CD4-positive, alpha-beta T cell treated with Interleukin-2 at 100 ng/mL for 4 hours (primary cell): ENCODE measurements at regions not wholly inside any gene's neighbourhood (a gene's known extent, or its start where the extent isn't known, plus 50 kb on each side); places are given as distances from the start of the nearest gene placed in this dataset.
"Not testable (repeated sequence)": the region's sequence is repeated elsewhere in the genome, so short reads cannot be mapped to it uniquely, and the experiment has no call there.

Experiments
- DNase-seq: peaks from one replicate; pipeline ENCODE4 v3.0.0-alpha.2; 2020; ENCODE audit warnings: low spot score

GRCh38 chr6:109253366-109253765, 128.9 kb downstream of the CD164 start:
- DNase-seq: no peak

GRCh38 chr6:109252261-109253041, 129.8 kb downstream of the CD164 start:
- DNase-seq: no peak

DNA sequence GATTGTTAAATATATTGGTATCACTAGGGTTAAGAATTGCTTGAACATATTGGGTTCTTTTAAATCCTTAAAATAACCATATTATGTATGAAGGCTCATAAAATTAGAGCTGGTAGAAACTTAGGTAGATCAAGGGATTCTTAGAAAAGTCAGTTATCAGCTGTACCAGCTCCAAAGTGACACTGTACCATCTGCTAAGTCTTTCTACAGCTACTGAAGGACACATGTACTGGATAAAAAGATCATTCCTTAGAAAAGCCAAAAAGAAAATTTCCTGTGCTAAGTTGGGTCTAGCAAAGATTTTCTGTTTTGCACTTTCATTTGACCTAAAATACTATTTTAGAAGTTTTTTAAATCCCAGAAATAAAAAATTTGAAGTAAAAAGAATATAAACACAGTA, 130.4 kb downstream of the CD164 start:
- DNase-seq: no peak

DNA sequence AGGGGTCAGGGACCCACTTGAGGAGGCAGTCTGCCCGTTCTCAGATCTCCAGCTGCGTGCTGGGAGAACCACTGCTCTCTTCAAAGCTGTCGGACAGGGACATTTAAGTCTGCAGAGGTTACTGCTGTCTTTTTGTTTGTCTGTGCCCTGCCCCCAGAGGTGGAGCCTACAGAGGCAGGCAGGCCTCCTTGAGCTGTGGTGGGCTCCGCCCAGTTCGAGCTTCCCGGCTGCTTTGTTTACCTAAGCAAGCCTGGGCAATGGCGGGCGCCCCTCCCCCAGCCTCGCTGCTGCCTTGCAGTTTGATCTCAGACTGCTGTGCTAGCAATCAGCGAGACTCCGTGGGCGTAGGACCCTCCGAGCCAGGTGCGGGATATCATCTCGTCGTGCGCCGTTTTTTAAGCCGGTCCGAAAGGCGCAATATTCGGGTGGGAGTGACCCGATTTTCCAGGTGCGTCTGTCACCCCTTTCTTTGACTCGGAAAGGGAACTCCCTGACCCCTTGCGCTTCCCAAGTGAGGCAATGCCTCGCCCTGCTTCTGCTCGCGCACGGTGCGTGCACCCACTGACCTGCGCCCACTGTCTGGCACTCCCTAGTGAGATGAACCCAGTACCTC, 131.6 kb downstream of the CD164 start:
- not testable (repeated sequence) for DNase-seq

- no peak for DNase-seq
These were observed 138.1 kb downstream of the CD164 start for GRCh38 chr6:109243863-109244825.

DNA sequence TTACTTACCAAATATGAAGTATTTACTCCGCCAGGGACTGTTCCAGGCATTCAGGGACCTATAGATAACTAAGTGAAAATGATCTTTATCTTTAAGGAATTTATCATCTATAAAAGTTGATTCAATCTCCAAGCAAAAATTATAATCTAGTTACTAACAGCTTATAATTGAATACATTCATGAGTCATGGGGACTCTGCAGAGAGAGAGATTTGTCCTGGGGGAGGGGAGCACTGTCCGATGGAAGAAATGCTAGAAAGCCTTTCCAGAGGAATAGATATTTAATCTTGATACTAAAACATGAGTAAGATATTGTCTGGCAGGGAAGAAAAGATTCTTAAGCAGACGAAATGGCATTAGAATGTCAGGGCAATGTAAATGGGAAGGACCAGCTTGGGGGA, 139.3 kb downstream of the CD164 start:
- no peak for DNase-seq

DNA sequence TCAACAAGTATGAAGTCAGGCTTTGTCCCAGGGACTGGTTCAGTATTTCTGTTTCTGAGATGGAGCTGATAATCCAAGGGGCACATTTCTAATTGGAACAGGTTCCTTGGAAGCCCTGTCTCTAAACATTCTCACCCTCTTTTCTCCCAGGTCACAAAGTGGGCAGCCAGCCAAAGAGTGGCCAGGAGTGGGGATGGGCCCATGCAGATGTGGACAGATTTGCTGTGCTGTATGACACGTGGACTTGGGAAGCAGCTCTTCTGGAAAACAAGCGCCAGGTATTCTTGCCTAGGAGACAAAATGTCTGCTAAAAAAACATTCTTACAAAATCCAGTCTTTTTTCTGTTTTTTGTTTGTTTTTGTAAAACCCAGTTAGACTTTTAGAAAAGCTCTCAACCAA, 140.2 kb downstream of the CD164 start:
- DNase-seq: no peak

DNA sequence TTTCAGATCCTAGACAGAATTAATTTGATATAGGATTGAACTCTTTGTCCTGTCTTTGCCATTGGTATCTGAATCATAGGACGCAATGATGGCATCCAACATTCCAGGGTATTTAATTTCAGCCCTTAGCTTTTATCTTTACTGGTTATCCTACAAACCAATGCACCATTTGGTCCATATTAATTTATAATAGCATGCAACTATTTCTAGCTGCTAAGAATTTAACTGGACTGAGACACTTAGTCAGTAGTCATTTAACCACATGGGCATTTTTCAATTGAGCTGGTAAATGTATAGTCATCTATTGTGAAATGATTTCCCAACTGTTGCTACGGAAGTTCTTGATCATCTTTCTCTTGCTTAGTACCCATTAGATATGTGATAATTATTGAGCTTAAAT, 141.1 kb downstream of the CD164 start:
- DNase-seq: no peak

- no peak for DNase-seq
These were observed 141.7 kb downstream of the CD164 start for GRCh38 chr6:109240370-109241084.

- DNase-seq: no peak
These were observed 142.5 kb downstream of the CD164 start for GRCh38 chr6:109239651-109240321.

DNA sequence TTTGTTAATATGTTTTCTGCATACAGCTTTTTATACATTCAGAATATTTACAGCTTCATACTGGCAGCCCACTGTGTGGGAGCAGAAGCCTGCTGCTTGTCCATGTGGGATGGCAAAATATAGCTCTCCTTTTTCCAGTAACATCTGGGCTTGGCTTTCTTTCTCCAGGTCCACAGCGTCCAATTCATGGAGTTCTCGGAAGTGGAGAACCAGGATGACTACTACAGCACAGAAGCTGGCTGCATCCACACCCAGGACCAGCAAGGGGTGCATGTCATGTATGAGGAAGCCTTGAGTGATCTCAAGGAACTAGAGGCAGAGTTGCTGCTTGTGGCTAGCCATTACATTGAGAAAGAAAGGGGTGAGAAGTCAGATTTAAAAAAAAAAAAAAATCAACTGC, 143.1 kb downstream of the CD164 start:
- no peak for DNase-seq

DNA sequence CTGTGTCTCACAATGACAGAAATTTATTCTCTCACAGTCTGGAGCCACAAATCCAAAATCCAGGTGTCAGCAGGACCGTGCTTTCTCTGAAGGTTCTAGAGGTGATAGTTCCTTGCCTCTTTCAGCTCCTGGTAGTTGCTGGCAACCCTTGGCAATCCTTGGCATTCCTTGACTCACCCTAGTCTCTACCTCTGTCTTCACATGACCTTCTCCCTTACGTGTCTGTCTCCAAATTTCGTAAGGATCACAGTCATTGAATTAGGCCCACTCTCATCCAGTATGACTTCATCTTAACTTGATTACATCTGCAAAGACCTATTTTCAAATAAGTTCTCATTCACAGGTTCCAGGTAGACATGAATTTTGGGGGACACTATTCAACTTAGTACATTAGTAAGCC, 143.1 kb downstream of the CEP57L1 start:
- DNase-seq: no peak

- no peak for DNase-seq
These were observed 142.7 kb downstream of the CEP57L1 start for GRCh38 chr6:109237986-109238329.

DNA sequence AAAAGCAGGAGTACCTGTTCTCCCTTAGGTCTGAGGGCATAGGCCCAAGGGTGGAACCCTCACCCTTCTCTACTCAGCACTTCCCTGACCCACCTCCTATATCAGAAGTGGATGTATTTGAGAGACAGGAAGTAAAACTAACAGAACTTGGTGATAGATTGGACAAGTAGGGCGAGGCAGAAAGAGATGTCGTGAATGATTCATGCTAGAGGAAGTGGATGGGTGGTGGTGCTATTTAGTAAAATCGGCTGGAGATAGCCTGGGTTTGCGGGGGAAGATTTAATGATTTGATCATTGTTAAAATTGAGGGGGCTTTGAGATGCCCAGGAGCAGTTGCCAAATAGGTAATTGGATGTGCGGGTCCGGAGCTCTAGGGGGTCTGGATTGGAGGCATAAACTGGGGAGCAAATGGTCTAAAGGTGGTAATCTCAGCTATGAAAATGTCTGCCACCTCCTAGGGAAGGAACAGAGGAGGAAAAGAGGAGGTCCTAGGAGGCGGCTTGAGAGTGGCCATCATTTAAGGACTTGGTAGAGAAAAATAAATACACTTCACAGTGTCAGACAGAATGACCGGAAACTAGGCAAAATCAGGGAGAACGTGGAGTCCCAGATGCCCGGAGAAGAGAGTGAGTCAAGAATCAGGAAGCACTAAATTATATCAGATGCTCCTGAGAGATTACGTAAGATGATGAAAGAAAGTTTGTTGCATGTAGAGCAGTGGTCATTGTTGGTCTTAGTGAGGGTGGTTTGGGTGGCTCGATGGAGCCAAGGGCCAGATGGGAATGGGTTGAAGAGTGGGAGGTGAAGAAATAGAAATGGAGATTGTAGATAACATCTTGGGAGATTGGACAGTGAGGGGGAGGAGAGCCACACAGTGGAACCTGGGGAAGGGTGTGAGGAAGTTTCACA, 142.0 kb downstream of the CEP57L1 start:
- DNase-seq: peak; percentile 23

DNA sequence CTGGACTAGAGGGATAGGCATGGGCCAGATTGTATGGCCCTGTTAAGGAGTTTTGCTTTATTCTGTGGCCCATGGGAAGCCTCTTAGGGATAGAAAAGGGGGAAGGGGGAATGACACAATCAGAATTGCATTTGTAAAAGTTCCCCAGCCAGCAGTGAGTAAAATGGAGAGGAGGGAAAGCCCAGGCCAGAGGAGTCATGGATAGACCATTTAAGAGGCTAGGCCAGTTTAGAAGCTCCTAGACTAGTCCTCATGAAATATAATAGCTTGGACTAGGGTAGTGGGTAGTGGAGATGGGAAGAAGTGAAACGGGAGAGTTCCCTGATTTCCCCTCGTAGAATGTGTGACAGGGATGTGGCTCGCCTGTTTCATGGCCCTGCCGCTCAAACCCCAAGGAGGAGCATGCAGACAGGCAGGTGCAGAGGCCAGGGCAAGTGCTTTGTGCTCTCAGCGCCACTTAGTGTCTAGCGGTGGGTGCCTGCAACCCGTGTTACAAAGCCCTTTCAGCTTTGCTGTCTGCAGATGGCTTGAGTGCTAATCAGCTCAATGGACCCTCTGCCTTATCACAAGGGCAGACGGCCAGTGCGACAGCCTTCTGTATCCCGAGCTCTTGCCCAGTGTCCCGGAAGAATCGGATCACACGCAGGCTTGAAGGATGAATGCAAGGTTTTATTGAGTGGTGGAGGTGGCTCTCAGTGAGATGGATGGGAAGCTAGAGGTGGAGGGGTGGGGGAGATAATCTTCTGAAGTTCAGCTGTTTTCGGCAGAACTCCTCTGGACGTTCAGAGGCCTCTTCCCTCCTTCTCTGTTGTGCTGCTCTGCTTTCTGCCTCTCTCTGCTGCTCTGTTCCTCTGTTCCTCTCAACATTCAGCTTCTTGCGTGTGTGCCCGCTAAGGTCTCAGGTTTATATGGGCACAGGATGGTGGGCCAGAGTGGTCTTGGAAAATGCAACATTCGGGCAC, 141.1 kb downstream of the CEP57L1 start:
- DNase-seq: no peak

- no peak for DNase-seq
These were observed 140.3 kb downstream of the CEP57L1 start for GRCh38 chr6:109235481-109236038.

GRCh38 chr6:109230453-109230852, 135.1 kb downstream of the CEP57L1 start:
- no peak for DNase-seq

DNA sequence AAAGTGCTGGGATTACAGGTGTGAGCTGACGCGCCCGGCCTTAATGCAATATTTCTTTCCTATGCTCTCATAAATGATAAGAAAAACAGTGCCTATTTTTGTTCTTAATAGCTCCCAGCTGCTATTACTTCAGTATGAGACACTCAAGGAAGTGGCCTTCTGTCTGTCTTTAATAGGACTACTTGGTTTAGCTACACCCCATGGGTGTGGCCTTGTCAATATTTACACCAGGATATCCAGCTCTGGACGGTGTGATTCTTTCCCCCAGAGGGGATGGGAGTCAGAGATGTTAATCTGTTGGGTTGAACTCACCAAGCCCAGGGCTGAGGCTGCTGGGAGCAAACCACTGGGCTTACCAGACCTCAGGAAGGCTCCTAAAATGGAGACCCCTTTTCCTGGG, 134.2 kb downstream of the CEP57L1 start:
- DNase-seq: no peak

DNA sequence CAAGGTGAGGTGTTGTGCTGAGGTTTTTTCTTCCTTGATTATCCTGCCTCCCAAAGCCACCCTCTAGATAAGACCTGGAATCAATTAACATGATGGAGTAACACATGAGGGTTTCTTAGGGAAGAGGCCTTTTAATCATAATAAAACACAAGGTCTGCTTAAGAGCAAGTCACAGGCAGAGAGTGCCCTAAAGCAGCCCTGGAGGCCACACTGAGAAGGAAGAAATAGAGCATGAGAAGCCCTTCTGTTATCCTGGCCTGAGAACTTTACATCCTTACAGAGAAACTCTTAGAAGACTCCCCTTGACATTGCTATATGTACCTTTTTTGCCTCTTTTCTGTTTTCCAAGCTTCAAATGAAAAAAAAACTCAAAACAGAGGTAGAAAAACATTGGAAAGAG, 132.3 kb downstream of the CEP57L1 start:
- no peak for DNase-seq
